ENCODE measurements at regions not wholly inside any gene's neighbourhood (a gene's known extent, or its start where the extent isn't known, plus 50 kb on each side); places are given as distances from the start of the nearest gene placed in this dataset.

DNA sequence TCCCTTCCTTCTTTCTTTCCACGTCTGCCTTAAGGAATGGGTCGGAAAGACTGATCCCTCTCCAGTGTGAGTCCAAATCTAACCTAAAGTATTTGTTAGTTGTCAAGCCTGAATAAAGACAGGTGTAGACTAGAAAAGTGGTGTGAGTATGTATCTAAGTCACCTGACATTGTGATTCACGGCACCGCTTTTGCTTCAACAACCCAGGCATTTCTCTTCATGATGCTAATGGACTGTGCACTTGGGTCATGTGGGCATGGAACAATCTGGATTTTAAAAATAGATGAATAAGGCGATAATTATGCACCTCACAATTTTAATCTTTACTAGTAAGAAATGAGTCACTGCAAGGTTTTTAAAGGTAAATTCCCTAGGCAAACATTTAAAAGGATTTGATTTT is 107.5 kb downstream of the LIPG start:
- no peaks in the 10 kb centered on the region for H3K27me3 ChIP-seq
- H3K36me3 ChIP-seq, result no peaks in the 10 kb centered on the region
- H3K4me3 ChIP-seq, result no peak overlapping the region
- peaks cover 0 to under 1% of the 10 kb centered on the region in 2 donors for H3K4me1 ChIP-seq
- TF ChIP-seq, protein P1, sequence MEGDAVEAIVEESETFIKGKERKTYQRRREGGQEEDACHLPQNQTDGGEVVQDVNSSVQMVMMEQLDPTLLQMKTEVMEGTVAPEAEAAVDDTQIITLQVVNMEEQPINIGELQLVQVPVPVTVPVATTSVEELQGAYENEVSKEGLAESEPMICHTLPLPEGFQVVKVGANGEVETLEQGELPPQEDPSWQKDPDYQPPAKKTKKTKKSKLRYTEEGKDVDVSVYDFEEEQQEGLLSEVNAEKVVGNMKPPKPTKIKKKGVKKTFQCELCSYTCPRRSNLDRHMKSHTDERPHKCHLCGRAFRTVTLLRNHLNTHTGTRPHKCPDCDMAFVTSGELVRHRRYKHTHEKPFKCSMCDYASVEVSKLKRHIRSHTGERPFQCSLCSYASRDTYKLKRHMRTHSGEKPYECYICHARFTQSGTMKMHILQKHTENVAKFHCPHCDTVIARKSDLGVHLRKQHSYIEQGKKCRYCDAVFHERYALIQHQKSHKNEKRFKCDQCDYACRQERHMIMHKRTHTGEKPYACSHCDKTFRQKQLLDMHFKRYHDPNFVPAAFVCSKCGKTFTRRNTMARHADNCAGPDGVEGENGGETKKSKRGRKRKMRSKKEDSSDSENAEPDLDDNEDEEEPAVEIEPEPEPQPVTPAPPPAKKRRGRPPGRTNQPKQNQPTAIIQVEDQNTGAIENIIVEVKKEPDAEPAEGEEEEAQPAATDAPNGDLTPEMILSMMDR (IDR thresholded peaks at IDR 0.05), result no peak
- H3K9me3 ChIP-seq, result no peaks in the 10 kb centered on the region
- no peak for DNase-seq (ENCODE audit: low spot score)
- no peak overlapping the region for H3K27ac ChIP-seq

DNA sequence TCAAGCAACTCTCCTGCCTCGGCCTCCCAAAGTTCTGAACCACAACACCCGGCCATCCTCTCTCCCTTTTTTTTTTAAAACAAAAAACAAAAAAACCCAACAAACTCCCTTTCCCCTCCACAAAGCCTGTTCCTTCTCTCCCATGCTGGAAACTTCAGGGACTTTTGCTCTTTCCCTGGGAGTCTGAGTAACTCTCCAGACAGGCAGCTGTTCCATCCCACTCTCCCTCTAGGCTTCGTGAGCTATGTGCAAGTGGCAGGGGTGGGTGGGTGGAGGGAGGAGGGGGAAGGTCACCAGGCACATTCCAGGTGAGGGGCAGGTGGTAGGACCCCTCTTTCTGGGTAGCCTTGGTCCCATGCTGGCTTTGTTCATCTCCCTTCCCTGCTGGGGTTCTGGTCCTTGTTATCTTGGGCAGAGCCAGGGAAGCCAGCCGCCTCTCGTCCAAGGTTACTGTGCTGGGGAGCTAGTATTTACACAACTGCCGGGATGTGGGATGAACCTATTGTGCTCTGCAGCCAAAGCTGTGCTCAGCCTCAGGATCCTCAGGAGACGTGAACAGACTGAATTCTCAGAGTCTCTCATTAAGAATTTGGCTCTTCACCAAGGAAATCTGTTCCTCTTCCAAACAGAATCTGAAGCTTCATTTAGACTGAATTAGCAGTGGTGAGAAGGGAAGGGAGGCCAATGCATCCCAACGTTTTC is 106.9 kb downstream of the LIPG start:
- H3K4me3 ChIP-seq, result no peak overlapping the region
- no peaks in the 10 kb centered on the region for H3K36me3 ChIP-seq
- H3K27me3 ChIP-seq, result no peaks in the 10 kb centered on the region
- no peaks in the 10 kb centered on the region for H3K9me3 ChIP-seq
- TF ChIP-seq, protein P1 (IDR thresholded peaks at IDR 0.05), result no peak
- peaks cover 0 to 5% of the 10 kb centered on the region in 2 donors for H3K4me1 ChIP-seq
- H3K27ac ChIP-seq, result peak overlapping the region in 1 of 2 donors; percentile 14
- DNase-seq (ENCODE audit: low spot score), result no peak

DNA sequence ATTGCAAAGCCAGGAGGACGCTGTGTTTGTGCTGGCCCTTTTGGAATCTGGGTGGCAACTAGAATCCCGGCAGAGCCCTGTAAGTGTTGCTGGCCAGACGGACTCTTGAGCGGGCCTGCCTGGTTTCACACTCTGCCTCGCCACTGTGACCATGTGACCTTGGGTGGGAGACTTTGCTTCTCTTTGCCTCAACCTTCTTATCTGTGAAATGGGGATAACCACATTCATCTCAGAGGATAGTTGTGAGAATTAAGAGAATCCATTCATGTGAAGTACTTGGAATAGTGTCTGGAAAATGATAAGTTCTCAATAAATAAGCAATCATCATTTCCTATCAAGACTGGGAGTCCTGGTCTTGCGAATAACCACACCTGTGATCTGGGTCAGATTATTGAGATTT is 105.6 kb downstream of the LIPG start:
- Histone ChIP-seq H3K4me1 (peaks cover 0 to 5% of the 10 kb centered on the region in 2 donors), H3K27me3 (no peaks in the 10 kb centered on the region), H3K36me3 (no peaks in the 10 kb centered on the region), H3K4me3 (no peak overlapping the region), H3K27ac (no peak overlapping the region), H3K9me3 (no peaks in the 10 kb centered on the region)
- no peak for DNase-seq (ENCODE audit: low spot score)
- TF ChIP-seq, protein P1 (IDR thresholded peaks at IDR 0.05), result no peak

DNA sequence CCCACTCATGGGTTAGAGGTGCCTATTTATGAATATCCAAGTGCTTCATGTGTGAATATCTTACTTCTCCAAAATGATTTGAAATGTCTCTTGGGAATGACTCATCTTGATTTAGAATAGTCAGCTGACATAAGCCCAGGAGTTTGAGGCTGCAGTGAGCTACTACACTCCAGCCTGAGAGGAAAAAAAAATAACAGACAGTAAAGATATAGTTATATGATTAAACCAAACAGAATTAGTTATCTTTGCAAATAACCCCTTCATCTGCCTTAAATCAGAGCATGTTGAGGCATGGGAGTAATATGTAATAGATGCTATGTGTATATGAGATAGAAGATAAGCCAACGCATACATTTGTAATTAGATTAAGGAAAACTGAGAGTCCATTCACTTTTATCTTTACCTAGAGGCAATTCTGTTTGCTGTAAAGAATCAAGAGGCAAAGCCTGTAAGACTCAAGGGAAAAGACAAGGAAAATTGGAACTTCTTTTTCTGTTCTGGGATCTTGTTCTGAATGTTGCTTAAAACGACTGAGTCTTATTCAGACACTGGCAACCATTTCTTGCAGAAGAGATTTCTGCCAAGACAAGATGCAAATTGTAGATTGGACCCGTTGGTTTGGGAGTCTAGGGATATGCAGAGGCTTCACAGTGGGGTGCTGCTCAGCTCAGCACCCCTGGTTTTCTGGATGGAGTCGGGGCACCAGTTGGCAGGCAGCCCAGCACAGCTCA is 104.4 kb downstream of the LIPG start:
- Histone ChIP-seq H3K27ac (no peak overlapping the region), H3K4me1 (peaks cover 0 to 5% of the 10 kb centered on the region in 2 donors), H3K36me3 (no peaks in the 10 kb centered on the region), H3K27me3 (no peaks in the 10 kb centered on the region), H3K4me3 (no peak overlapping the region), H3K9me3 (no peaks in the 10 kb centered on the region)
- TF ChIP-seq, protein P1 (IDR thresholded peaks at IDR 0.05), result no peak
- no peak for DNase-seq (ENCODE audit: low spot score)

DNA sequence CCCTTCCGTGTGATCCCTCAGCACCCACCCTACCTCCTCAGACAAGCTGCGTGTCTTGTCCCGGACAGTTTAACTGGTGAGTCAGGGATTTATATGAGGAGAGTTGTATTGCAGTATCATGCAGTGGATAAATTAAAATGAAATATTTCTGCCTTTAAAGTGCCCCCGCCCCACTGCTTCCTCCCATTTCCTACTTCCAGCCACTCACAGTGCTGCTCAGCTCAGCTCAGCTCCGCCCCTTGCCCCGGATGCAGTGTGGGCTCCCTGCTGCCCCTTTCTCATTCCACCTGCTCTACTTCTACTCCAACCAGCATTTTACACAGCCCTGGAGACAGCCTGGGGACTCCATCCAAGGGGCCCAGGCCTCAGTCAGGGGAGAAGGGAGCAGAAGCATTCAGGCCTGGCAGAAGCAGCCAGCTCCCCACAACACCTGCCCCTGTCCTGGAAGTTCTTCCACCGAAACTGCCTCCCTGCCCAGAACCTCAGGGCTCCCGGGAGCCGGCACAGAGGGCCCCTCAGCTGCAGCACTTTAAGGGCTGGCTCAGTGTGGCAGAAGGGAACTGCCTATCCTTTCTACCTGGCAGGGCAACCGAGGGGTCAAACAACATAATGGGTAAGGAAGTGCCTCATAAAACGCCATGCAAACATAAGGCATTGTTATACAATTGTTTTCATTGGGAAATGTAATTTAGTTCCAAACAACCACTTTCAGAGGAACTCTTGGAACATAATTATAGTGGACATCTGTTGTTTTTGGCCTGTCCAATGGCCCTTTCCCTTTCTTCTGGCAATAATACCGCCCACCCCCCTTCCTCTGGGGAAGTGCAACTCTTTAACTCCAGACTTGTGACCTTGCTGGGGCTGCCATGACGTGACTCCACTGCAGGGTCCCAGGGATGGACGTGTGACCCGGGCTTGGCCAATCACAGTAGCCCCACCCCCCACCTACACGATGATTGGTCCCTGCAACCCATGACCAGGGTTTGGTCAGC is 102.3 kb downstream of the LIPG start:
- Histone ChIP-seq H3K27ac (peak overlapping the region in 1 of 2 donors; percentile 35), H3K9me3 (no peaks in the 10 kb centered on the region), H3K27me3 (no peaks in the 10 kb centered on the region), H3K4me1 (peaks cover 0 to 5% of the 10 kb centered on the region in 2 donors), H3K36me3 (no peaks in the 10 kb centered on the region), H3K4me3 (no peak overlapping the region)
- no peak for DNase-seq (ENCODE audit: low spot score)
- TF ChIP-seq, protein P1 (IDR thresholded peaks at IDR 0.05), result no peak

All from right atrium auricular region (tissue), 2 donors.